HAP-1 (cell line): ENCODE measurements at regions not wholly inside any gene's neighbourhood (a gene's known extent, or its start where the extent isn't known, plus 50 kb on each side); places are given as distances from the start of the nearest gene placed in this dataset.

ENCODE experiments used
- DNase-seq, 2 experiments: peaks; one replicate each; pipeline ENCODE4 v3.0.0-alpha.2; 2016 to 2020; ENCODE audit warnings: low spot score in 2 of 2
- H3K27me3 ChIP-seq: fragments of 250-450 bp; sonication (Bioruptor Pico); 2 replicates; pipeline ENCODE4 v1.5.1; 2020; ENCODE audit warnings: low read depth, mild to moderate bottlenecking, moderate library complexity
- H3K36me3 ChIP-seq: fragments of 250-450 bp; sonication (Bioruptor Pico); replicated peaks from 2 replicates; pipeline ENCODE4 v1.5.1; 2020; ENCODE audit warnings: mild to moderate bottlenecking
- H3K4me1 ChIP-seq: fragments of 250-450 bp; sonication (Bioruptor Pico); 2 replicates; pipeline ENCODE4 v1.5.1; 2020; ENCODE audit warnings: mild to moderate bottlenecking
- H3K4me3 ChIP-seq: fragments of 250-450 bp; sonication (Bioruptor Pico); 2 replicates; pipeline ENCODE4 v1.5.1; 2020; ENCODE audit warnings: mild to moderate bottlenecking, moderate library complexity
- H3K9me3 ChIP-seq: fragments of 250-450 bp; sonication (Bioruptor Pico); 2 replicates; pipeline ENCODE4 v1.5.1; 2020; ENCODE audit warnings: mild to moderate bottlenecking, moderate library complexity
- in situ Hi-C: fragments of 300-500 bp; cut with MboI; formaldehyde crosslinking; loops from 3 replicates; pipeline ENCODE4 v1.14.3; 2020; ENCODE audit warnings: low sequenced_read_pairs, inconsistent platforms, mixed read lengths

DNA sequence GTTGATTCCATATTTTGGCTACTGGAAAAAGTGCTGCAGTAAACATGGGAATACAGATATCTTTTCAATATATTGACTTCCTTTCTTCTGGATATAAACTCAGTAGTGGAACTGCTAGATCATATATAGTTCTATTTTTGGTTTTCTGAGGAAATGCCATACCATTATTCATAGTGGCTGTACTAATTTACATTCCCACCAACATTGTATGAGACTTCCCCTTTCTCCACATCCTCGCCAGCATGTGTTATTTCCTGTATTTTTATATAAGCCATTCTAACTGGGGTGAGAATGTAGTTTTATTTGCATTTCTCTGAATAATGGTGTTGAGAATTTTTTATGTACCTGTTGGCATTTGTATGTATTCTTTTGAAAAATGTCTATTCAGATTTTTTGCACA lies 385.2 kb downstream of the NUF2 start:
- in situ Hi-C loops, result loop anchor here (10.0 kb wide), 1 partner anchor 292 kb away; no protein-coding TSS in a partner anchor
- Histone ChIP-seq H3K4me3 (no peak overlapping the region), H3K9me3 (no peaks in the 10 kb centered on the region), H3K36me3 (no peaks in the 10 kb centered on the region), H3K27me3 (0 out of 2 replicates have a peak, but pooled peaks cover 3% of the 10 kb centered on the region), H3K4me1 (peaks cover 10% of the 10 kb centered on the region)
- DNase-seq, result no peak

DNA sequence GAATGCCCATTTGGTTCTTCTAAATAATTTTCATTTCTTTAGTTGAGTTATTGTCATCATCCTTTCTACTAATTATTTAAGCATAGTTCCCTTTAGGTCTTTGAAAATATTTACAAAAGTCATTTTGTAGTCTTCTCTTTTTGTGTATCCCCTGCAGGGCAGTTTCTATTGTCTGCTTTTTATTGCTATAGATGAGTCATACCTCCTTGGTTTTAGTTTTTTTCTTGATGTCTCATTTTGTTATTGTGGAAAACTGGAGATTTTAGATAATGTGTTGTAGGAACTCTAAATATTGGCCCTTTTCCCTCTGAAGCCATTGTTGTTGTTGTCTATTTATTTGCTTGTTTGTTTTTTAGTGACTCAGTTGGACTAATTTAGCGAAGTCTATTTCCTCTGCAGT lies 387.9 kb downstream of the NUF2 start:
- Histone ChIP-seq H3K9me3 (no peaks in the 10 kb centered on the region), H3K4me1 (peaks cover 10% of the 10 kb centered on the region), H3K36me3 (no peaks in the 10 kb centered on the region), H3K27me3 (no peaks in the 10 kb centered on the region), H3K4me3 (no peak overlapping the region)
- in situ Hi-C loops, result loop anchor here (10.0 kb wide), 1 partner anchor 295 kb away; no protein-coding TSS in a partner anchor
- peak; percentile 12 to 49 for DNase-seq

DNA sequence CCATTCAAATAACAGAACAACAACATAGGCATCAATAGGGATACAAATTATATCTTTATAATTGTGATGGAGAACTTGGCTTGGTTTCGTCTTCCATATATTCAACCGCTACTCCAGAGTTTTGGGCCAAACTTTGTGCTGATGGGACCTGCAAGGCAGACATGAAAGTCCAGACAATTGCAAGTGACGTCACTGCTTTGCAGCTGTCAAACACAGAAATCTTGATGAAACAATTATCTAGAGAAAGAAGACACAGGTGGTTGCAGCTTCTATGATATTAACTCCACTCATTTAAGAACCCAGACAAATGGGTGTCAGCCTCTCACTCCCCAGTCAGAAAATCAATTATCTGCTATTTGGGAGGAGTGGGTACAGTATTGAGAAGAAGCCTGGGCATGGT lies 390.6 kb downstream of the NUF2 start:
- Histone ChIP-seq H3K9me3 (no peaks in the 10 kb centered on the region), H3K27me3 (no peaks in the 10 kb centered on the region), H3K4me3 (no peak overlapping the region), H3K36me3 (no peaks in the 10 kb centered on the region), H3K4me1 (peaks cover 10% of the 10 kb centered on the region)
- in situ Hi-C loops, result no loop called here
- DNase-seq, result no peak

DNA sequence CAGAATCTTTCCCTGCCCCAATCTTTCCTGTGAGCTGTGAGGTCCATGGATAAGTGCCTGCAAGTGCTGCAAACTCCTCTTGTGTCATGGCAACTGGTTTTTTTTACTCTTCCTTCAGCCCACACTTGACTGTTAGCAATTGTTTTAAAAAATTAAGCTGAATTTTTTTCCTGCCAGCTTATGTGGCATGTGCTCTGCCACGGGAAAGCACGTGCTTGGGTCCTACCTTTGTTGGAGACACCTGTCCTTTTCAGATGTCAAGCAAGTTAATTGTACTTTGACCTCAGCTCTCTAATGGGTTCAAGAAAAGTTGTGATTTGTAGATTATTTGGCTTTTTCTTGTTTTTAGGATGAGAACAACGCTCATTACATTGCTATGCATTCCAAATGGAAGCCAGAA lies 398.5 kb downstream of the NUF2 start:
- H3K27me3 ChIP-seq, result no peaks in the 10 kb centered on the region
- no peak overlapping the region for H3K4me3 ChIP-seq
- no peaks in the 10 kb centered on the region for H3K9me3 ChIP-seq
- DNase-seq, result no peak
- H3K4me1 ChIP-seq, result no peaks in the 10 kb centered on the region
- no peaks in the 10 kb centered on the region for H3K36me3 ChIP-seq
- in situ Hi-C loops, result no loop called here

DNA sequence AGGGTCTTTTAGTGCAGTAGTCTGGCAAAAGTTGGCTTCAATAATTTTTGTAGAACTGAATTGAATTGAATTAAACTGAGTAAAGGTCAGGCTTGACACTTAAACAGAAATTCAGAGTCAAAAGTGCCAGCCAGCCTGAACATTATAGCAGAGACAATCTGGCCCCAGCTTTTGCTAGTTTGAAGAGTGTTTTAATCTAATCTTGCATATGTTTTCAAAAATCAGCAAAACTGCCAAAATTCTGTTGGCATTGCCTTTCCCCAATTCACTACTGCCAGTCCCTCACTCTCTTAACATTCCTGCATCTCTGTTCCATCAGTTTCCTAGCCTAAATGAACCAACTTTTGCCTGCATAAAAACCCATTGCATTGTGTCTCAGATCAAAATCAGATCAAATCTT lies 403.8 kb downstream of the NUF2 start:
- peaks cover 3% of the 10 kb centered on the region; the same call in 1 of the 2 replicates for H3K27me3 ChIP-seq
- H3K4me3 ChIP-seq, result no peak overlapping the region
- H3K9me3 ChIP-seq, result no peaks in the 10 kb centered on the region
- in situ Hi-C loops, result no loop called here
- H3K4me1 ChIP-seq, result no peaks in the 10 kb centered on the region
- H3K36me3 ChIP-seq, result no peaks in the 10 kb centered on the region
- no peak for DNase-seq

DNA sequence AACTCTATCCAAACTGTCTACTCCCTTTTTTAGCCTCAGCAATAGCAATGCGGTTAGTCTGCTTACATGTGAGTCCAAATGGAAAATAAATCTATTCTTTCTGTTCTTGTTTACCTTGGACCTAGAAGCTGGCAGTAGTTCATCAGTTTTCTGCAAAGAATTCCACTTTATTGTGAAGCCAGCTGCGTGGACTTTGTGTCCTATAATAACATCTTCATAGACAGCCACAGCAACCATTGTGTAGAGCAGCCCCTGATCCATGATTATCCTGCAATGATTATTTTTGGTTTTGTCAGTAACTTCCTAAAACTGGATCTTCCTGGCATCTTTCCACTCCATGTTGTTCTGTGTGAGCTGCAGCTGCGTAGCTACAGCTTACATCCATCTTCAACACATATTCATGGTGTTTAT lies 408.7 kb downstream of the NUF2 start:
- in situ Hi-C loops, result no loop called here
- no peak for DNase-seq
- H3K4me3 ChIP-seq, result no peak overlapping the region
- H3K4me1 ChIP-seq, result no peaks in the 10 kb centered on the region
- no peaks in the 10 kb centered on the region for H3K36me3 ChIP-seq
- no peaks in the 10 kb centered on the region for H3K9me3 ChIP-seq
- peaks cover 3% of the 10 kb centered on the region; the same call in 1 of the 2 replicates for H3K27me3 ChIP-seq

DNA sequence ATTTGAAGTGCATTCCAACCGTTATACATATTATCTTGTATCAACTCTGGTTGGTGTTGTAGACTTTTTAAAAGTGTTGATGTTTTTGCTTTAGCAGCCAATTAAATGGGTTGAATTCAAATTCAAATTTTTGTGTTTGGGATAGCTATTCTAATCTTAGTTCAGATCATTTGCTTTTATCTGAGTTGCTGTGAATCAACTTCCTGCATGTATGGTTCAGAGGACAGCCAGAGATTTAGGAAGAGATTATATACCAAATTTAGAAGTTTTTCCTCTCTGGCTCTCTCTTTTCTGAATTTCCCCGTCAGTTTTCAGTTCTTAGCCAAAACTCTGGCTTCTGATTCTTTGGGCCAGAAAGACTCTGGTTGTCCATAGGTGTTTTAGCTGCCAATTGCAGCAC lies 415.5 kb downstream of the NUF2 start:
- H3K4me3 ChIP-seq, result no peak overlapping the region
- H3K9me3 ChIP-seq, result no peaks in the 10 kb centered on the region
- no peaks in the 10 kb centered on the region for H3K36me3 ChIP-seq
- no peaks in the 10 kb centered on the region for H3K27me3 ChIP-seq
- H3K4me1 ChIP-seq, result no peaks in the 10 kb centered on the region
- in situ Hi-C loops, result no loop called here
- no peak for DNase-seq

DNA sequence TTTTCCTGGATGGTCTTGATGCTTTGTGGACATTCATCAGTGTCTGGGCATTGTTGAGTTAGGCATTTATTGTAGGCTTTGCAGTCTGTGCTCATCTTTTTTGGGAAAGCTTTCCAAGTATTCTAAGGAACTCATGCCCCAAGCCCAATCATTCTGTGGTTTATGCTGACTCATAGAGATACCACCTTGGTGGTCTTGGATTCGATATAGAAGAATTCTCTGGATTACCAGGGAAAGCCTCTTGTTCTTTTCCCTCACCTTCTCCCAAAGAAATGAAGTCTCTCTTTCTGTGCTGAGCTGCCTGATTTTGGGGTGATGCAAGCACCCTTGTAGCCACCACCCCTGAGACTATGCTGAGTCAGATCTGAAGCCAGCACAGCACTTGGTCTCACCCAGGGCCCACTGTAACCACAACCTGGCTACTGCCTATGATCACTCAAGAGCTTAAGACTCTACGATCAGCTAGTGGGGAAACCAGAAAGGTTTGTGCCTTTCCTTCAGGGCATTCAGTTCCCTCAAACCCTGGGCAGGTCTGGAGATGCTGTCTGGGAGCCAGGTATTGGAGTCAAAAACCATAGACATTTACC lies 422.6 kb downstream of the NUF2 start:
- H3K4me3 ChIP-seq, result no peak overlapping the region
- H3K27me3 ChIP-seq, result no peaks in the 10 kb centered on the region
- H3K9me3 ChIP-seq, result no peaks in the 10 kb centered on the region
- no peaks in the 10 kb centered on the region for H3K36me3 ChIP-seq
- H3K4me1 ChIP-seq, result no peaks in the 10 kb centered on the region
- in situ Hi-C loops, result no loop called here
- no peak for DNase-seq

DNA sequence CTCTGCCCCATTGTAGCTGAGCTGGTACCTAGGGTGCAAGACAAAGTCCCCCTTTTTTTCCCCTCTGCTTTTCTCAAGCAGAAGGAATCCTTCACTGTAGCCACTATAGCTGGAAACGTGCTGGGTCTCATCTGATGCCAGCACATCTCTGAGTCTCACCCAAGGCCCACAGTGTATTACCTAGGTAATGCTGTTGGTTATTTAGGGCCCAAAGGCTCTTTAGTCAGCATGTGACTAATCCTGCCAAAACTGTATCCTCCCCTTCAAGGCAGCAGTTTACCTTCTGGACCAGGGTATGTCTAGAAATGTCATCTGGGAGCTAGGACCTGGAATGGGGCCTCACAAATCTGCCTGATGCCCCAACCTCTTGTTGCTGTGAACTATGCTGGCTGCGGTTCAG lies 423.4 kb downstream of the NUF2 start:
- H3K27me3 ChIP-seq, result no peaks in the 10 kb centered on the region
- H3K4me3 ChIP-seq, result no peak overlapping the region
- DNase-seq, result no peak
- no peaks in the 10 kb centered on the region for H3K4me1 ChIP-seq
- H3K9me3 ChIP-seq, result no peaks in the 10 kb centered on the region
- in situ Hi-C loops, result no loop called here
- H3K36me3 ChIP-seq, result no peaks in the 10 kb centered on the region

DNA sequence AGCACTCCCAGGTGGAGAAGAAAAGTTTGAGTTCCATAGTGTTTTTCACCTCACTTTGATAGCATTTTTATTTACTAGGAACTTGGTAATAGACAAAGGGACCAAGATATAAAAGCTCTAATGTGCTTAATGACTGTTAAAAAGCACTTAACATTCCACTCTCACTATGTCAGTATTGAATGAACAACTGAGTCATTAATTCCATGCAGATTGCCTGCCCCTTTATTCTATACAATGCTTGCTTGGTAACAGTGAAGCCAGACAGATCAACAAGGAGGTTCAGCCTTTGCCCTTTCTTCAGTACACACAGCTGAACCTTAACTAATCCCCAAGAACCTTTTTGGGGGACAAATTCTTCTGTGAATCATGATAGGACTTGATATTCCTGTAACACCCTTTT lies 425.5 kb downstream of the NUF2 start:
- Histone ChIP-seq H3K9me3 (no peaks in the 10 kb centered on the region), H3K27me3 (no peaks in the 10 kb centered on the region), H3K36me3 (no peaks in the 10 kb centered on the region), H3K4me1 (no peaks in the 10 kb centered on the region), H3K4me3 (no peak overlapping the region)
- in situ Hi-C loops, result no loop called here
- DNase-seq, result peak in 1 of 2 experiments; percentile 2

DNA sequence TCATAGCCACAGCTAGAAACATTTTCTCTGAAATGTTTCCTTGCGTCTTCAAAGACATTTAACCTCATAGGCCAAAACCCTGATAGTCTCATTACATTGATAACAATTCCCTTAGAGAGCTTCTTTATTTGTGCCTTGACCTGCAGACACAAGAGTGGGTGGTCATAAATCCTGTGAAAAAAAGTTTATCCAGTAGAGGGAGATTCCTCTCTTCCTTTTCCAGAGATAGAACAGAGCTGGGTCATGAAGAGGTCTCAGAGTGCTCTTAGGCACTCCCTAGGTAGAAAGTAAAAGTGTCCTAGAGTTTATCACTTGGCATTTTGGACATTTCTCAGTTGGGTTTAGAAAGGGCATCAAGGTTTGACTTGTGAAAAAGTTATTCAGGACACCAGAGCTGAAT lies 426.1 kb downstream of the NUF2 start:
- no peak for DNase-seq
- Histone ChIP-seq H3K4me1 (no peaks in the 10 kb centered on the region), H3K9me3 (no peaks in the 10 kb centered on the region), H3K36me3 (no peaks in the 10 kb centered on the region), H3K27me3 (no peaks in the 10 kb centered on the region), H3K4me3 (no peak overlapping the region)
- in situ Hi-C loops, result no loop called here

DNA sequence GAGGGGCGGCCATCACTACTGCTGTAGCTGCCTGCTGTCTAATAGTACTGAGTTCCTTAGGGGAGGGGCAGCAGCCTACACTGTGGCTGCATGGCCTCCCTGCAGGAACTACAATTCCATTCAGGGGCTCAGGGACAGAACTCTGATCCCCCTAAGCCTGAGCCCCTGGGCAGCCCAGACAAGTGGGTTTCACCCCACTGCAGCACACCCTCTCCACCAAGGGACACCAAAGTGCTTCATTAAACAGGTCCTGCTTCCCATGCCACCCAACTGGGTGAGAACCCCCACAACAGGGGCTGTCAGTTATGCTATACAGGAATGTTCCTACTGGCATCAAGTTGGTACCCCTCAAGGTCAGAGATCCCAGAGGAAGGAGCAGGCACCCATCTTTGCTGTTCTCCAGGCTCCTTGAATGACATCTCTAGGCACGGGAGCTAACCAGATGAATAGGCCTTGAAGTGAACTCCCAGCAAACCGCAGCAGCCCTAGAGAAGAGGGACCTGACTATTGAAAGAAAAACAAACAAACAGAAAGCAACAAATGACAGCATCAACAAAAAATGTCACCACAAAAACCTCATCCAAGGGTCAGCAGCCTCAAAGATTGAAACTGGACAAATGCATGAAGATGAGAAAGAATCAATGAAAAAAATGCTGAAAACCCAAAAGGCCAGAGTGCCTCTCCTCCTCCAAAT lies 437.4 kb downstream of the NUF2 start:
- H3K36me3 ChIP-seq, result no peaks in the 10 kb centered on the region
- in situ Hi-C loops, result no loop called here
- no peaks in the 10 kb centered on the region for H3K4me1 ChIP-seq
- DNase-seq, result no peak
- no peaks in the 10 kb centered on the region for H3K27me3 ChIP-seq
- no peaks in the 10 kb centered on the region for H3K9me3 ChIP-seq
- H3K4me3 ChIP-seq, result no peak overlapping the region

DNA sequence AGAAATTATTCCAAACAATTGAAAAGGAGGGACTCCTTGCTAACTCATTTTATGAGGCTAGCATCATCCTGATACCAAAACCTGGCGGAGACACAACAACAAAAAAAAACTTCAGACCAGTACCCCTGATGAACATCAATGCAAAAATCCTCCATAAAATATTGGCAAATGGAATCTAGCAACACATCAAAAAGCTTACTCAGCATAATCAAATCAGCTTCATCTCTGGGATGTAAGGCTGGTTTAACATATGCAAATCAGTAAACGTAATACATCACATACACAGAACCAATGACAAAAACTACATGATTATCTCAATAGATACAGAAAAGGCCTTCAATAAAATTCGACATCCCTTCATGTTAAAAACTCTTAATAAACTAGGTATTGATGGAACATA lies 440.1 kb downstream of the NUF2 start:
- Histone ChIP-seq H3K36me3 (no peaks in the 10 kb centered on the region), H3K27me3 (no peaks in the 10 kb centered on the region), H3K4me3 (no peak overlapping the region), H3K4me1 (no peaks in the 10 kb centered on the region), H3K9me3 (no peaks in the 10 kb centered on the region)
- in situ Hi-C loops, result no loop called here
- no peak for DNase-seq

DNA sequence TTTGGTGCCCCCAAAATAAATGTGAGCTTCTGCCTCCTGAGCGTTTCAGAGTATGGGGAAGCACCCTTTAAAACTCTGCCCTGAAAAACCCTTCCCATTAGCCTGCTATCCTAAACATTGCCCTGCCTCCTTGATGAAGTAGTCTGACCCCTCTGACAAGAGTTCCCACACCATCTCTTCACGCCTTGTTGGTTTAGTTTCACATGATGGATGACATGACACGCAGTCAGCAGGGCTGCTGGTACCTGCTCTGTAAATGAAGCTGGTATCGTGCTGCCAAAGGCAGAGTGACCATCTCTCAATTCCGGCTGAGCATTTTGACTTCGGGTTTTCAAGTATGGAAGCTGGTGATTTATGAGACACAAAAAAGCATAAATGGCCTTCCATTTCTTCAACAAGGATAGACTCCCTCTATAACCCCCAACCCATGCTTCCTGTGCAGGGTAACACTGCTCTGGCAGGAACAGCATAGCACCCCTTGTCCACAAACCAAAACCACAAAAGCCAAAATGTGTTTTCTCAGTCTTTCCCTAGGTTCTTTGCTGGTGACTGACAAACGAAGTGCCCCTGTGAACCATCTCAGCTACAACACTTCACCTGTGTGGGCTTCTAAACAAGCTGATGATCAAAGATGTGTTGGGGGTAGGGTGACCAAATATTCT lies 444.6 kb downstream of the NUF2 start:
- no peaks in the 10 kb centered on the region for H3K4me1 ChIP-seq
- no peak overlapping the region for H3K4me3 ChIP-seq
- no peaks in the 10 kb centered on the region for H3K27me3 ChIP-seq
- no peaks in the 10 kb centered on the region for H3K9me3 ChIP-seq
- no peaks in the 10 kb centered on the region for H3K36me3 ChIP-seq
- in situ Hi-C loops, result no loop called here
- DNase-seq, result no peak
